GM12864 (cell line): ENCODE measurements at regions not wholly inside any gene's neighbourhood (a gene's known extent, or its start where the extent isn't known, plus 50 kb on each side); places are given as distances from the start of the nearest gene placed in this dataset.

Source experiments
- DNase-seq: peaks from one replicate; pipeline ENCODE4 v3.0.0-alpha.2; 2011; ENCODE audit warnings: low read depth
- H3K4me3 ChIP-seq: 2 replicates; pipeline ENCODE4 v1.5.1; 2011; ENCODE audit warnings: mild to moderate bottlenecking, low read depth, low read length, control low read depth
- CTCF ChIP-seq: IDR thresholded peaks from 2 replicates; pipeline ENCODE4 v1.5.1; 2011; ENCODE audit warnings: low read depth, mild to moderate bottlenecking, moderate library complexity, low read length, control low read depth, inconsistent platforms; ENCODE audit errors: missing control alignments

- no peak for TF ChIP-seq CTCF
- no peak overlapping the region for H3K4me3 ChIP-seq
- DNase-seq, result no peak
Observed at GRCh38 chr15:85860394-85861161, 65.9 kb upstream of the KLHL25 start.

- DNase-seq, result no peak
Observed at GRCh38 chr15:85865070-85865684, 70.5 kb upstream of the KLHL25 start.

GRCh38 chr15:85867250-85867649, 72.5 kb upstream of the KLHL25 start:
- no peak for TF ChIP-seq CTCF
- no peak for DNase-seq
- H3K4me3 ChIP-seq, result no peak overlapping the region

More at GRCh38 chr15:85865070-85865684, 70.5 kb upstream of the KLHL25 start:
- no peak overlapping the region for H3K4me3 ChIP-seq
- peak; percentile 65 for TF ChIP-seq CTCF

GRCh38 chr15:85869124-85869523, 74.4 kb upstream of the KLHL25 start:
- no peak overlapping the region for H3K4me3 ChIP-seq

GRCh38 chr15:85870216-85871014, 75.7 kb upstream of the KLHL25 start:
- H3K4me3 ChIP-seq, result no peak overlapping the region
- TF ChIP-seq CTCF, result no peak
- no peak for DNase-seq

More at GRCh38 chr15:85869124-85869523, 74.4 kb upstream of the KLHL25 start:
- no peak for TF ChIP-seq CTCF
- DNase-seq, result no peak

- no peak for TF ChIP-seq CTCF
- no peak overlapping the region for H3K4me3 ChIP-seq
- no peak for DNase-seq
Observed at GRCh38 chr15:85871545-85871944, 76.8 kb upstream of the KLHL25 start.
